Panc1 (cell line): ENCODE measurements at regions not wholly inside any gene's neighbourhood (a gene's known extent, or its start where the extent isn't known, plus 50 kb on each side); places are given as distances from the start of the nearest gene placed in this dataset.

ENCODE experiments used
- ATAC-seq: fragments of 200-7000 bp; cut with Tn5 transposase; 2 replicates; pipeline ENCODE4 v1.9.1; 2020; ENCODE audit warnings: mild to moderate bottlenecking, moderate library complexity
- BruUV-seq: library from RNA; stranded (reverse); fragments of 400-500 nt; replicated peaks from 2 replicates; lab custom pipeline; 2021; lab: Mats Ljungman, UMichigan
- CTCF ChIA-PET: fragments of 300-600 bp; sonication (Branson Sonifier 250); formaldehyde crosslinking; loops from one replicate; lab custom pipeline; 2022; ENCODE audit warnings: antibody characterized with exemption; lab: Charles Lee
- POLR2A ChIA-PET: fragments of 300-600 bp; sonication (Branson Sonifier 250); formaldehyde crosslinking; loops from one replicate; lab custom pipeline; 2022; ENCODE audit warnings: antibody characterized with exemption; lab: Charles Lee
- DNase-seq: peaks from one replicate; pipeline ENCODE4 v3.0.0-alpha.2; 2010; ENCODE audit warnings: low read depth, low spot score
- H3K27ac ChIP-seq: 2 replicates; pipeline ENCODE4 v1.5.1; 2011; ENCODE audit warnings: mild to moderate bottlenecking, low read length, inconsistent platforms
- H3K27me3 ChIP-seq: fragments of 200-500 bp; sonication (Bioruptor generic); 2 replicates; pipeline ENCODE4 v1.6.0; 2014; ENCODE audit warnings: low read length, inconsistent platforms; ENCODE audit not compliant: control insufficient read depth, insufficient read depth
- H3K36me3 ChIP-seq: fragments of 200-500 bp; sonication (Bioruptor generic); 2 replicates; pipeline ENCODE4 v1.5.1; 2014; ENCODE audit warnings: inconsistent platforms, mild to moderate bottlenecking, low read length, moderate library complexity; ENCODE audit not compliant: control insufficient read depth, insufficient read depth
- H3K4me1 ChIP-seq: 2 replicates; pipeline ENCODE4 v1.5.1; 2011; ENCODE audit warnings: inconsistent platforms, mild to moderate bottlenecking, low read length, moderate library complexity; ENCODE audit not compliant: control insufficient read depth, insufficient read depth
- H3K4me3 ChIP-seq, 2 experiments: 2 replicates each; pipeline ENCODE4 v1.5.1; 2011 to 2012; ENCODE audit warnings: low read depth in 2 of 2, low read length in 2 of 2, mild to moderate bottlenecking in 2 of 2, inconsistent platforms in 1 of 2, moderate library complexity in 1 of 2
- H3K9me3 ChIP-seq: fragments of 200-500 bp; sonication (Bioruptor generic); 2 replicates; pipeline ENCODE4 v1.5.1; 2014; ENCODE audit warnings: low read depth, mild to moderate bottlenecking, inconsistent platforms, low read length, moderate library complexity; ENCODE audit not compliant: control insufficient read depth, insufficient read depth
- CTCF ChIP-seq: fragments of 450-650 bp; IDR thresholded peaks from 2 replicates; pipeline ENCODE4 v1.5.1; 2017; ENCODE audit warnings: mild to moderate bottlenecking
- POLR2AphosphoS5 ChIP-seq: IDR thresholded peaks from 2 replicates; pipeline ENCODE4 v1.6.1; 2012; ENCODE audit warnings: mild to moderate bottlenecking, low read depth, low read length, moderate library complexity
- SIN3A ChIP-seq: IDR thresholded peaks from 2 replicates; pipeline ENCODE4 v1.6.1; 2012; ENCODE audit warnings: low read depth, mild to moderate bottlenecking, low read length, moderate library complexity, borderline replicate concordance; ENCODE audit not compliant: insufficient read depth
- TCF7L2 ChIP-seq: IDR thresholded peaks from 2 replicates; pipeline ENCODE4 v1.6.1; 2011; ENCODE audit warnings: mild to moderate bottlenecking, low read depth, low read length, inconsistent platforms
- in situ Hi-C: cut with HindIII; loops from 2 replicates; pipeline ENCODE4 v1.10.0; 2016; ENCODE audit warnings: low sequenced_read_pairs, low pct_unique_long_range_greater_than_20kb
- intact Hi-C: fragments of 100-400 bp; cut with micrococcal nuclease; formaldehyde crosslinking; loops from one replicate; pipeline ENCODE4 v1.10.0; 2022; ENCODE audit not compliant: unreplicated experiment
- TF ChIP-seq, protein P1 (sequence below), 2 experiments: IDR thresholded peaks; 2 replicates each; pipeline ENCODE4 v1.6.1; 2011 to 2012; ENCODE audit warnings: low read depth in 2 of 2, control low read depth in 1 of 2, low read length in 1 of 2, mild to moderate bottlenecking in 1 of 2, moderate library complexity in 1 of 2; ENCODE audit not compliant: insufficient read depth in 1 of 2

DNA sequence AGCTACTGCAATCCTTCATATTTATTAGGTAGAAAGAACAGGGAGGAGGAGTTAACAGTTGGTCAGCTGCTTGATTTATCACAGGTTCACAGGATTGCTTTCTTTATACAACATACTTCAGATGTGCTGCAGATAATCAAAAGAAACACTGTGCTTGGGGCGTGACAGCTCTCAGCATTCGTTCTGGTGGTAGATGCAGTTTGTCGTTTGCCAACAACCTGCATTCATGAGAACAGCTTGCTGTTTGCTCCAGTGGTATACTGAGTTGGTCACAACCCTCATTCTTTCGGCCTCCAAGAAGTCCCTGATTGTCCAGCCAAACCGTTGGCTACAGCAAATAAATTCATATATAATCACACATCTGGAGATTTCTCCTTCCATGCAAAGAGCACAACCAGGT, 120.5 kb downstream of the ZNF280B start:
- TF ChIP-seq CTCF (no peak), POLR2AphosphoS5 (no peak)
- TF ChIP-seq, protein P1, sequence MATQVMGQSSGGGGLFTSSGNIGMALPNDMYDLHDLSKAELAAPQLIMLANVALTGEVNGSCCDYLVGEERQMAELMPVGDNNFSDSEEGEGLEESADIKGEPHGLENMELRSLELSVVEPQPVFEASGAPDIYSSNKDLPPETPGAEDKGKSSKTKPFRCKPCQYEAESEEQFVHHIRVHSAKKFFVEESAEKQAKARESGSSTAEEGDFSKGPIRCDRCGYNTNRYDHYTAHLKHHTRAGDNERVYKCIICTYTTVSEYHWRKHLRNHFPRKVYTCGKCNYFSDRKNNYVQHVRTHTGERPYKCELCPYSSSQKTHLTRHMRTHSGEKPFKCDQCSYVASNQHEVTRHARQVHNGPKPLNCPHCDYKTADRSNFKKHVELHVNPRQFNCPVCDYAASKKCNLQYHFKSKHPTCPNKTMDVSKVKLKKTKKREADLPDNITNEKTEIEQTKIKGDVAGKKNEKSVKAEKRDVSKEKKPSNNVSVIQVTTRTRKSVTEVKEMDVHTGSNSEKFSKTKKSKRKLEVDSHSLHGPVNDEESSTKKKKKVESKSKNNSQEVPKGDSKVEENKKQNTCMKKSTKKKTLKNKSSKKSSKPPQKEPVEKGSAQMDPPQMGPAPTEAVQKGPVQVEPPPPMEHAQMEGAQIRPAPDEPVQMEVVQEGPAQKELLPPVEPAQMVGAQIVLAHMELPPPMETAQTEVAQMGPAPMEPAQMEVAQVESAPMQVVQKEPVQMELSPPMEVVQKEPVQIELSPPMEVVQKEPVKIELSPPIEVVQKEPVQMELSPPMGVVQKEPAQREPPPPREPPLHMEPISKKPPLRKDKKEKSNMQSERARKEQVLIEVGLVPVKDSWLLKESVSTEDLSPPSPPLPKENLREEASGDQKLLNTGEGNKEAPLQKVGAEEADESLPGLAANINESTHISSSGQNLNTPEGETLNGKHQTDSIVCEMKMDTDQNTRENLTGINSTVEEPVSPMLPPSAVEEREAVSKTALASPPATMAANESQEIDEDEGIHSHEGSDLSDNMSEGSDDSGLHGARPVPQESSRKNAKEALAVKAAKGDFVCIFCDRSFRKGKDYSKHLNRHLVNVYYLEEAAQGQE (IDR thresholded peaks at IDR 0.05; ENCODE audit: insufficient read depth in 1 of 2, low read depth in 2 of 2, low read length in 1 of 2) = no peak

GRCh38 chr22:22388494-22388893, 120.0 kb downstream of the ZNF280B start:
- no peak for DNase-seq
- TF ChIP-seq CTCF (no peak), SIN3A (no peak), TCF7L2 (no peak), POLR2AphosphoS5 (no peak)
- TF ChIP-seq, protein P1 (IDR thresholded peaks at IDR 0.05; ENCODE audit: insufficient read depth in 1 of 2, low read depth in 2 of 2, low read length in 1 of 2) = no peak
- ChIA-PET POLR2A (no interaction called here), CTCF (no interaction called here)
- intact Hi-C loops (no loop called here), in situ Hi-C loops (no loop called here)
- ATAC-seq = no peak
- no peak overlapping the region for H3K27ac ChIP-seq
- peaks cover 2% of the 10 kb centered on the region for H3K27me3 ChIP-seq
- no peaks in the 10 kb centered on the region for H3K36me3 ChIP-seq
- BruUV-seq = no TSS peak
- no peak overlapping the region for H3K4me3 ChIP-seq
- no peaks in the 10 kb centered on the region for H3K4me1 ChIP-seq
- no peaks in the 10 kb centered on the region for H3K9me3 ChIP-seq

More for the DNA sequence above, 120.5 kb downstream of the ZNF280B start:
- no peak for ATAC-seq
- peaks cover 2% of the 10 kb centered on the region for H3K27me3 ChIP-seq
- BruUV-seq = no TSS peak
- H3K36me3 ChIP-seq = no peaks in the 10 kb centered on the region
- H3K4me3 ChIP-seq = no peak overlapping the region
- in situ Hi-C loops = no loop called here
- no peaks in the 10 kb centered on the region for H3K9me3 ChIP-seq
- no peak for DNase-seq
- ChIA-PET POLR2A (no interaction called here), CTCF (no interaction called here)
- no peak overlapping the region for H3K27ac ChIP-seq
- intact Hi-C loops = no loop called here
- no peaks in the 10 kb centered on the region for H3K4me1 ChIP-seq
